HG03521 (cell line): ENCODE measurements at regions not wholly inside any gene's neighbourhood (a gene's known extent, or its start where the extent isn't known, plus 50 kb on each side); places are given as distances from the start of the nearest gene placed in this dataset.
"Not testable (repeated sequence)": the region's sequence is repeated elsewhere in the genome, so short reads cannot be mapped to it uniquely, and the experiment has no call there.

Source experiments
- ATAC-seq: cut with Tn5 transposase; IDR thresholded peaks from one replicate; pipeline ENCODE4 v1.9.1; 2021; ENCODE audit warnings: mild to moderate bottlenecking, moderate library complexity; ENCODE audit not compliant: unreplicated experiment

DNA sequence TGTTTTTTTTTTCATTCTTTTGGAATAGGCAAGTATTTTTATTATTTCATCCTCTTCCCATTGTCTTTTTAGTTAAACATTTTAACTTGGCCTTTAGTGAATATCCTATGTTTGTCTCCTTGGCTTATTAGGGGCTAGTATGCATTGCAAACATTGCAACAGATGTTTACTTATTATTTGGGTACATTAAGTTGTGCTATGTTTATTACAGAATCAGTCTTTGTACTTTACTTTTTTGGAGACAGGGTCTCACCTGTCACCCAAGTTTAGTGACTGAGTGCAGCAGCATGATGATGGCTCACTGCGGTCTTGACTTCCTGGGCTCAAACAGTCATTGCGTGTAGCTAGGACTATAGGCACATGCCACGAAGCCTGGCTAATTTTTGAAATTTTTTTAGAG, 51.1 kb upstream of the NUDT6 start:
- no peak for ATAC-seq

GRCh38 chr4:122976111-122976510, 53.7 kb upstream of the NUDT6 start:
- no peak for ATAC-seq

- ATAC-seq = no peak
These were observed 54.7 kb upstream of the NUDT6 start for GRCh38 chr4:122977103-122977502.

DNA sequence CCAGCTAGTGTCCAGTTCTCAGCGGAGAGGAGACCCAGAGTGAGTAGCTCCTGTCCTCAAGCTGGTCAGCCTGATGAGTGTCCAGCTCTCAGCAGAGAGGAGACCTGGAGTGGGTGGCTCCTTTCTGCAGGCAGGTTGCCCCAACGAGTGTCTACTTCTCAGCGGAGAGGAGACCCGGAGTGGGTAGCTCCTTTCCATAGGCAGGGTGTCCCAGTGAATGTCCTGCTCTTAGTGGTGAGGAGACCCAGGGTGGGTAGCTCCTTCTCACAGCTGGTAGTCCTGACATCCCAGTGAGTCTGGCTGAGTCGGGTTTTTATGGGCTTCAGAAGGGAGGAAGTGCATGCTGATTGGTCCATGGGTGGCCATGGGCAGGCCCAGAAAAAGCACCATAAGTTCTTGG, 55.7 kb upstream of the NUDT6 start:
- no peak for ATAC-seq

GRCh38 chr4:122978789-122979188, 56.4 kb upstream of the NUDT6 start:
- ATAC-seq = no peak

- ATAC-seq = no peak
These were observed 58.5 kb upstream of the NUDT6 start for GRCh38 chr4:122980860-122981259.

DNA sequence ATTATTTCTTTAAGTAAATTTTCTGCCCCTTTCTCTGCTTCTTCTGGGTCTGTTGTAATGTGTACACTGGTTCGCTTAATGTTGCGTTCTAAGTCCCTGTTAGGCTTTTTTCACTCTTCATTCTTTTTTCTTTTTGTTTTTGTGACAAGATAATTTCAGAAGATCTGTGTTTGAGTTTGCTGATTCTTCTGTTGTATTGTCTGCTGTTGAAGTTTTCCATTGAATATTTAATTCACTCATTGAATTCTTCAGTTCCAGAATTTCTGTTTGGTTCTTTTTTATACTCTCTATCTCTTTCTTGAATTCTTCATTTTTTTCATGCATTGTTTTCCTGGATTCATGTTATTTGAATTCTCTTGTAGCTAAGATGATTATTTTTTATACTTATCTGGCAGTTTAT, 66.3 kb upstream of the NUDT6 start:
- no peak for ATAC-seq

- ATAC-seq = no peak
These were observed 68.5 kb upstream of the NUDT6 start for GRCh38 chr4:122990891-122991290.

- no peak for ATAC-seq
These were observed 69.7 kb upstream of the NUDT6 start for GRCh38 chr4:122992057-122992456.

DNA sequence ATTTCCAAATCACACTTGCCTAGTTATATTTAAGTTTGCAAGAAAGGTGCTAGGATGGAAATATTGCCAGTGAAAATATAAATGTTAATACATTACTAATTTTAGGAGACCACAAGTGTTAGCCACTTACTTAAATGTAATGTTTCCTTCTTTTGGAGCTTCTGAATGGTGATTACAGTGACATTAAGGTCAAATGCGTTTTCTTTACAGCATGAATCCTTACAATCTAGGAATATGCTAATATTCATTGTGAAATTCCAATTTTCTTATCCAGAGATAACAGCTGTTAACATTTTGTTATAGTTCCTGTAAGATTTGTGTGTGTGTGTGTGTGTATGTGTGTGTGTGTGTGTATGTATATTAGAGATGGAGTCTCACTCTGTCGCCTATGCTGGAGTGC, 70.2 kb upstream of the NUDT6 start:
- ATAC-seq = no peak

DNA sequence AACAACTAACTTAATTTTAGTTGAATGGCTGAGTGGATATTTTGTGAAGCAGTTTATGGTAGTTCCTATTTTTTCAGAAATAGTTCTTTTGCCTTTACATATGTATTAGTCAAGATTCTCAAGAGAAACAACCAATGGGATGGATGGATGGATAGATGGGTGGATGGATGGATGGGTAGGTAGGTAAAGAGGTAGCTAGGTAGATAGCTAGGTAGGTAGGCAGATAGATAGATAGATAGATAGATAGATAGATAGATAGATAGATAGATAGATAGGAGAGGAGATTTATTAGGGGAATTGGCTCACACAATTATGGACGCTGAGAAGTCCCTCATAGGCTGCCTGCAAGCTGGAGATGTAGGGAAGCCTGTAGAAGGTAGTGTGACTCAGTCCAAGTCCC, 74.0 kb upstream of the NUDT6 start:
- ATAC-seq = no peak

DNA sequence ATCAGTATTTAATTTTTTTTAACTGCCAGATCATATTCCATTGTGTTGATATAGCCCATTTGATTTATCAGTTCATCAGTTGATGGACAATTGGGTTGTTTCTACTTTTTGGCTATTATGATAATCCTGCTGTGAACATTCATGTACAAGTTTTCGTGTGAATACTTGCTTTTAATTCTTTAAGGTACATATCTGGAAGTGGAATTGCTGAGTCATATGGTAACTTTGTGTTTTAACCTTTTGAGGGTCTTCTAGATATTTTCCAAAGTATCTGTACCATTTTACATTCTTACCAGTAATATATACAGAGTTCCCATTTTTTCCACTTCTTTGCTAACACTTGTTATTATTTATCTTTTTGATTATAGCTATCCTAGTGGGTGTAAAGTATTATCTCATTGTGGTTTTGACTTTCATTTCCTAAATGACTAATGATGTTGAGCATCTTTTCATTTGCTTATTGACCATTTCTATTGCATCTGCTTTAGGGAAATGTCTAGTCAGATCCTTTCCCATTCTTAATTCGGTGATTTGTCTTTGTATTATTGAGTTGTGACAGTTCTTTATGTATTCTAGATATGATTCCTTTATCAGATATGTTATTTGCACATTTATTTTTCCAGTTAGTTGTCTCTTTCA, 75.2 kb upstream of the NUDT6 start:
- peak; percentile 69 for ATAC-seq

- ATAC-seq = not testable (repeated sequence)
These were observed 81.7 kb upstream of the NUDT6 start for GRCh38 chr4:123004079-123004478.

DNA sequence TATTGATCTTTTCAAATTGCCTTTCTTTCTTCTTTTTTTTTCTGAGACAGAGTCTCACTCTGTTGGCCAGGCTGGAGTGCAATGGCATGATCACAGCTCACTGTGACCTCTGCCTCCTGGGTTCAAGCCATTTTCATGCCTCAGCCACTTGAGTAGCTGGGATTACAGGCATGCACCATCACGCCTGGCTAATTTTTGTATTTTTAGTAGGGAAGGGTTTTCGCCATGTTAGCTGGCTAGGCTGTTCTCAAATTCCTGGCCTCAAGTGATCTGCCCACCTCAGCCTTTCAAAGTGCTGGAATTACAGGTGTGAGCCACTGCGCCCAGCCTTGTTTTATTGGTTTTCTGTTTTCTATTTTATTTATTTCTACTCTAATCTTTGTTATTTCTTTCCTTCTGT, 82.7 kb upstream of the NUDT6 start:
- ATAC-seq = not testable (repeated sequence)

DNA sequence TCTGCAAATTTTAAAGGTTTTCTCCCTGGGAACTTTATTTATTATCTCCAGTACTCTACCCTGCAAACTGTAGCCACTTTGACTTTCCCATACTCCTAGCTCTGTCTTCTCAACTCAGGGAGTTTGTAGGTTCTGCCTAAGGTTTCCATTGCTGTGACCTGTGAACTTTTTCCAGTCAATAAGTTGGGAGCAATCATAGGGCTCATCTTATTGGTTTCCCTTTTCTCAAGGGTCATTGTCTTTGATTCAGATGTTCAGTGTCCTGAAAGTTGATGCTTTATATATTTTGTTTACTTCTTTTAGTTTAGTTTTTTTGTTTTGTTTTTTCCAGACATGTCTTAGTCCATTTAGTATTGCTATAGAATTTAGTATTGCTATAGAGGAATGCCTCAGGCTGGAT, 85.3 kb upstream of the NUDT6 start:
- ATAC-seq = no peak

GRCh38 chr4:123012416-123012815, 90.0 kb upstream of the NUDT6 start:
- ATAC-seq = not testable (repeated sequence)

- ATAC-seq = no peak
These were observed 91.6 kb upstream of the NUDT6 start for GRCh38 chr4:123014038-123014437.

DNA sequence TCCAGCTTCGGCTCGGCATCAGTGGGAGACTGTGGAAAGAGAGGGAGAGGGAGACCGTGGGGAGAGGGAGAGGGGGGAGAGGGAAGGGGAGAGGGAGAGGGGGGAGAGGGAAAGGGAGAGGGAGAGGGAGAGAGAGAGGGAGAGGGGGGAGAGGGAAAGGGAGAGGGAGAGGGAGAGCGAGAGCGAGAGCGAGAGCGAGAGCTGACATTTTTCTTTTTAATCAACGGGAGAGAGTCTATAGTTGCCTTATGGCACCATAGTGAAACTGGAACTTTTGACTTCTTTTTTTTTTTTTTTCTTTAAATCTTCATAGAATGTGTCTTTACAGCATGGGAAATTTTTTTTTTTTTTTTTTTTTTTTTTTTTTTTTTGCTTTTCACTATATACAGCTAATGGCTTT, 94.7 kb upstream of the NUDT6 start:
- ATAC-seq = no peak

- no peak for ATAC-seq
These were observed 95.4 kb upstream of the NUDT6 start for GRCh38 chr4:123017636-123018395.

DNA sequence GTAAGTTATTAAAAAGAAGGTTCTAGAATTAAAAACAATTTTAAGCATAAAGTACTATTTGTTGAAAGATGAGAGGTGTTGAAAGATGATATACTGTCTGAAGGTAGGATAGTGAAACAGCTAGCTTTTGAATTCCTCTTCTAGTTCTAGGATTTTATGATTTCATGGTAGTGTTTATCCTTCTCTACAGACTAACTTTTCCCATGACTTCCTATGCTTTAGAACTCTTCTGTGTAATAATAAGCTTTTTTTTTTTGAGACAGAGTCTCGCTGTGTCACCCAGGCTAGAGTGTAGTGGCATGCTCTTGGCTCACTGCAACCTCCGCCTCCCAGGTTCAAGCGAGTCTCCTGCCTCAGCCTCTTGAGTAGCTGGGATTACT, 96.0 kb upstream of the NUDT6 start:
- ATAC-seq = no peak

DNA sequence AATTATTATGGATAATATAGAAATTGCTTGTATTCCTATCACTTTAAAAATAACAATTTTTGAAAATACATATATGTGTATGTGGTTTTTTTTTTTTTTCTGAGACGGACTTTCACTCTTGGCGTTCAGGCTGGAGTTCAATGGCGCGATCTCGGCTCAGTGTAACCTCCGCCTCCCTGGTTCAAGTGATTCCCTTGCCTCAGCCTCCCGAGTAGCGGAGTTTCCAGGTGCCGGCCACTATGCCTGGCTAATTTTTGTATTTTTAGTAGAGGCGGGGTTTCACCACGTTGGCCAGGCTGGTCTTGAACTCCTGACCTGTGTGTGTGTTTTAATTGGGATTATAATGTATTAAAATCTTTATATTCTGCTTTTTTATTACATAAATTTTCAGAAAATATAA, 97.9 kb upstream of the NUDT6 start:
- ATAC-seq = no peak

- no peak for ATAC-seq
These were observed 101.2 kb upstream of the NUDT6 start for GRCh38 chr4:123023647-123024046.

DNA sequence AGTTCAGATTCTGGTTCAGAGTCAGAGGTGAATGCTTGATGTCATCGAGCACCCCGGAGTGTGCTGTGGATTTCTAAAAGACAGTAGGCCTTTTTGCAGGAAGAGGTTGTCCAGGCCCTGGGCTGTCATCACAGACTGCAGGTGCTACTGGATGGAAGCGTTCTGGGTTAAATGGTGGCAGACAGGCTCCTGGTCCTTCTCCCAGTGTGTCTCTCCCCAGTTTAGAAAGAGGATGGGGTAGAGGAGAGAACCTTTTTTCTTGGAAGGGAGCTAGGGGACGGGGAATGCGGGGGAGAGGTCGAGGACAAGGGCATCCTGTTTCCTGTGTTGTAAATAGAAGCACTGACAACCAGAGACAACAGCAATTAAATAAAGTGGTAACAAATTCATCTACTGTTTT, 102.3 kb upstream of the NUDT6 start:
- no peak for ATAC-seq
